GM12891 (cell line): ENCODE measurements at regions not wholly inside any gene's neighbourhood (a gene's known extent, or its start where the extent isn't known, plus 50 kb on each side); places are given as distances from the start of the nearest gene placed in this dataset.

ENCODE experiments used
- PAX5 ChIP-seq: IDR thresholded peaks from 2 replicates; pipeline ENCODE4 v1.6.1; 2011; ENCODE audit warnings: low read length, moderate library complexity, mild to moderate bottlenecking; ENCODE audit not compliant: insufficient read depth, severe bottlenecking
- POLR2A ChIP-seq: IDR thresholded peaks from 2 replicates; pipeline ENCODE4 v1.6.1; 2011; ENCODE audit warnings: low read depth, low read length, control low read depth
- POLR2AphosphoS5 ChIP-seq: IDR thresholded peaks from 2 replicates; pipeline ENCODE4 v1.6.1; 2011; ENCODE audit warnings: low read depth, low read length, control low read depth
- SPI1 ChIP-seq: IDR thresholded peaks from 2 replicates; pipeline ENCODE4 v1.6.1; 2011; ENCODE audit warnings: low read depth, low read length, control low read depth
- TAF1 ChIP-seq: IDR thresholded peaks from 2 replicates; pipeline ENCODE4 v1.6.1; 2011; ENCODE audit warnings: low read depth, low read length, control low read depth

- TF ChIP-seq POLR2A (no peak), POLR2AphosphoS5 (no peak), TAF1 (no peak), SPI1 (no peak), PAX5 (no peak)
Measured at GRCh38 chr2:183951630-183952029, 646.7 kb upstream of the ZNF804A start.
